NT2/D1 (cell line): ENCODE measurements at regions not wholly inside any gene's neighbourhood (a gene's known extent, or its start where the extent isn't known, plus 50 kb on each side); places are given as distances from the start of the nearest gene placed in this dataset.

ENCODE experiments used
- YY1 ChIP-seq: IDR thresholded peaks from 2 replicates; pipeline ENCODE4 v1.6.1; 2011; ENCODE audit not compliant: insufficient read length, insufficient read depth
- ZNF274 ChIP-seq: IDR thresholded peaks from 2 replicates; pipeline ENCODE4 v1.6.1; 2011; ENCODE audit warnings: mild to moderate bottlenecking, low read depth, low read length

GRCh38 chr21:16775076-16775475, 737.8 kb upstream of the CXADR start:
- TF ChIP-seq ZNF274, result no peak
- no peak for TF ChIP-seq YY1
